Eye (tissue), 1 donor: ENCODE measurements at regions not wholly inside any gene's neighbourhood (a gene's known extent, or its start where the extent isn't known, plus 50 kb on each side); places are given as distances from the start of the nearest gene placed in this dataset.

Experiments
- DNase-seq: peaks from one replicate; pipeline ENCODE4 v3.0.0-alpha.2; 2015

GRCh38 chr2:63786471-63786870 lies 55.2 kb upstream of the UGP2 start:
- no peak for DNase-seq

- DNase-seq = no peak
Observed at GRCh38 chr2:63788071-63788470, 53.6 kb upstream of the UGP2 start.

DNA sequence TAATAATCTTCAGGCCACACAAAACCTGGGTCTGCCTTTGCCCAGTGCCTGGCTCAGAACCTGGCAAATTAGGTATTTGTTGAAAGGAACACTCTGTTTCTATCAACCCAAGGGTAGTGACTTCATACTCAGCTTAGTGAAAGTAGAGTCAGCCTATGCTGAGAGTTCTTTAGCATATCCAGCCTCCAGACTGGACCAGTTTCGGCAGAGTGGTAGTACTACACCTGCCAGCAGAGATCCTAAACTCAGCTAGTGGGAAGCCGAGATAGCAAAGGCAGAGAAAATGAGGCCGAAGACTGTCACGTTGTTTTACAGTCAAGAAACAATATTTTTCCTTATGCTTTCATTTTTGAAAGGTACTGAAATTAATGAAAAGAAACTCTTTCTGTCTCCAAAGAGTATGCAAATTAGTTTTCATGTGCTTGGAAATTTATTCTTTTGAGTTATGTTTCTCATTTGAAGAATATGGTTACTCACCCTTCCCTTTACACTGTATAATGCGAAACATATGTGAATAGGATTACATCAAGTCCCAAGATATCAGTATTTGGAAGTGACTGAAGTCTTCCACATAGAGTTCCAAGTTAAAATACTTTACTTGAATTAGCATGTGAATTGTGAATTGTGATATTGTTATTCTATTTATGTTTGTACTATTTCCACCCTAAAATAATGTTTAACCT lies 52.2 kb upstream of the UGP2 start:
- DNase-seq = peak; percentile 56

DNA sequence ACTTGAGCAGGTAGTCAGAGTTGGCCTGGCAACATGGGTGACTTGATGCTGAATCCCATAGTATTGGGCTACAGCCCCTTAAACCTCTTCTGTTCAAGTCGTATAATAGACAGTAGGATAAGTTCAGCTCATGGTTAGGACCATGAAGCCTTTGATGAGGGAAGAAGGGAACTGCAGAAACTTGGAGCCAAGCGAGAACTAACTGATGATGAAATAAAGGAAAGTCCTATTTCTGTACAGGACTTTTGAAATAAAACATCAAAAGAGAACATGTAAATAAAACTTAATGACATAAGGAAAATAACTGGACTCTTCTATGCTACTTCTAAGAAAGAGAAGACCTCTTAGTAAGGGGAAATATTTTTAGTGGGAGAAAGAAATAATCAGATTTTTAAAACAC lies 51.2 kb upstream of the UGP2 start:
- DNase-seq = no peak

DNA sequence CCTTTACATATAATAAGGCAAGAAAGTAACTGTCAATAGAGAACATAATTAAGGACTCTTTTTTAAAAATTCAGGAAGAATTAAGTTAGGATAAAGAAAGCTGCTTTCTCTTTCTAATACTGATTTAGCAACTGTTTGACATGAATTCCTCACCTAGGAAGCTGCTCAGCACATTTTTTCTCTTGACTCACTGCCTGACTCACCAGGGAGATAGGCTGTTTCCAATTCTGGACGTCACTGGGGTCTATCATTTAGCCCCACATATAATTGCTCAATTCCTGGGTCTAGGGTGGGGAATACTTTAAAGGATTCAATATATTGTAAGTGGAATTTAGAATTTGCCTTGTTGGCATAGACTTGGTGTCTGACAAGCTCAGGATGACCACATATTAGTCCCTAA lies 50.8 kb upstream of the UGP2 start:
- no peak for DNase-seq

DNA sequence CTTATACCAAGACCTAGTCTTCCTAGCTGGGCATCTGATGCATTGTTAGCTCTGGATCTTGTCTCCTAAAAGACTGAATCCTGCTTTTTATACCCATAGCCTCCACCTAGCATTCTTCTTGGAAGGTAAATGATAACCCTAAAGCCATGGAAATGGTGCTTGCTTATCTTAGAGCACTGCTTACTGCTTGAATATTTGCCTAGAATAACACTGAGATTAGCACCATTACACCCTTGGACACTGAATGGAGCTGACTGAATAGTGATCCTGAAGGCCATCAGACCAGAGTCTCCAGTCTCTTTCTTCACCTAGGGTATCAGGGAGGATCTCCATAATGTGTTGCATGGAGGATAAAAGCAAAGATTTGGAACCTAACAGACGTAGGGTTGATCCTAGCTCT lies 50.3 kb upstream of the UGP2 start:
- DNase-seq = no peak
